ENCODE measurements at regions not wholly inside any gene's neighbourhood (a gene's known extent, or its start where the extent isn't known, plus 50 kb on each side); places are given as distances from the start of the nearest gene placed in this dataset.

- no peak for TF ChIP-seq CTCF (IDR thresholded peaks at IDR 0.05; ENCODE audit: insufficient read depth, low read depth, low read length, missing control alignments)
- no peak overlapping the region for H3K4me3 ChIP-seq (ENCODE audit: low read depth, low read length)
Measured at GRCh38 chr7:32326078-32326477, 164.1 kb downstream of the LSM5 start.

GRCh38 chr7:32323712-32324111 lies 166.5 kb downstream of the LSM5 start:
- no peak for TF ChIP-seq CTCF (IDR thresholded peaks at IDR 0.05; ENCODE audit: insufficient read depth, low read depth, low read length, missing control alignments)
- no peak overlapping the region for H3K4me3 ChIP-seq (ENCODE audit: low read depth, low read length)
- no peak for DNase-seq (ENCODE audit: low read depth)

More at GRCh38 chr7:32326078-32326477, 164.1 kb downstream of the LSM5 start:
- no peak for DNase-seq (ENCODE audit: low read depth)

GRCh38 chr7:32319012-32319382 lies 171.2 kb downstream of the LSM5 start:
- no peak for DNase-seq (ENCODE audit: low read depth)
- H3K4me3 ChIP-seq (ENCODE audit: low read depth, low read length) = no peak overlapping the region
- TF ChIP-seq CTCF (IDR thresholded peaks at IDR 0.05; ENCODE audit: insufficient read depth, low read depth, low read length, missing control alignments) = no peak

- H3K4me3 ChIP-seq (ENCODE audit: low read depth, low read length) = no peak overlapping the region
- no peak for DNase-seq (ENCODE audit: low read depth)
- TF ChIP-seq CTCF (IDR thresholded peaks at IDR 0.05; ENCODE audit: insufficient read depth, low read depth, low read length, missing control alignments) = no peak
Measured at GRCh38 chr7:32318300-32319011, 171.7 kb downstream of the LSM5 start.

GRCh38 chr7:32316839-32317238 lies 173.3 kb downstream of the LSM5 start:
- TF ChIP-seq CTCF (IDR thresholded peaks at IDR 0.05; ENCODE audit: insufficient read depth, low read depth, low read length, missing control alignments) = no peak
- no peak overlapping the region for H3K4me3 ChIP-seq (ENCODE audit: low read depth, low read length)

GRCh38 chr7:32314761-32315160 lies 175.4 kb downstream of the LSM5 start:
- no peak for DNase-seq (ENCODE audit: low read depth)
- TF ChIP-seq CTCF (IDR thresholded peaks at IDR 0.05; ENCODE audit: insufficient read depth, low read depth, low read length, missing control alignments) = no peak

More at GRCh38 chr7:32316839-32317238, 173.3 kb downstream of the LSM5 start:
- no peak for DNase-seq (ENCODE audit: low read depth)

GRCh38 chr7:32301427-32301826 lies 188.8 kb downstream of the LSM5 start:
- no peak for TF ChIP-seq CTCF (IDR thresholded peaks at IDR 0.05; ENCODE audit: insufficient read depth, low read depth, low read length, missing control alignments)
- DNase-seq (ENCODE audit: low read depth) = no peak
- no peak overlapping the region for H3K4me3 ChIP-seq (ENCODE audit: low read depth, low read length)

More at GRCh38 chr7:32314761-32315160, 175.4 kb downstream of the LSM5 start:
- H3K4me3 ChIP-seq (ENCODE audit: low read depth, low read length) = no peak overlapping the region
